Mammary epithelial cell (primary cell): ENCODE measurements at regions not wholly inside any gene's neighbourhood (a gene's known extent, or its start where the extent isn't known, plus 50 kb on each side); places are given as distances from the start of the nearest gene placed in this dataset.

ENCODE experiments used
- CTCF ChIP-seq, 2 donors: IDR thresholded peaks in 1 of 2; conservative IDR thresholded peaks in 1 of 2; 2 replicates each; pipeline ENCODE4 v1.5.1; 2011 to 2012; ENCODE audit warnings: inconsistent platforms in 2 of 2, low read length in 2 of 2, mild to moderate bottlenecking in 2 of 2, control low read depth in 1 of 2, low read depth in 1 of 2; ENCODE audit not compliant: insufficient read depth in 1 of 2; ENCODE audit errors: extremely low read depth in 1 of 2
- EZH2 ChIP-seq: IDR thresholded peaks from 2 replicates; pipeline ENCODE4 v1.6.1; 2012; ENCODE audit warnings: low read length, inconsistent platforms, borderline replicate concordance

GRCh38 chr1:115176189-115176588 is 86.9 kb upstream of the TSPAN2 start:
- TF ChIP-seq CTCF (conservative IDR thresholded peaks at IDR 0.05 in 1 of 2, IDR thresholded peaks at IDR 0.05 in 1 of 2; ENCODE audit: extremely low read depth in 1 of 2, insufficient read depth in 1 of 2, low read depth in 1 of 2, low read length in 2 of 2) (no peak), EZH2 (no peak)
